ENCODE measurements at regions not wholly inside any gene's neighbourhood (a gene's known extent, or its start where the extent isn't known, plus 50 kb on each side); places are given as distances from the start of the nearest gene placed in this dataset.

- TF ChIP-seq POLR2AphosphoS5 (IDR thresholded peaks at IDR 0.05) = no peak
- no peak for TF ChIP-seq CTCF (IDR thresholded peaks at IDR 0.05)
These were observed 238.4 kb upstream of the OPRM1 start for GRCh38 chr6:153800580-153801188.

Data from breast epithelium (tissue), 3 donors.